Muscle of back (tissue), 3 donors: ENCODE measurements at regions not wholly inside any gene's neighbourhood (a gene's known extent, or its start where the extent isn't known, plus 50 kb on each side); places are given as distances from the start of the nearest gene placed in this dataset.

Experiments used
- DNase-seq, 3 donors: peaks; one replicate each; pipeline versions ENCODE4 v3.0.0 to v3.0.0-alpha.2; 2013

DNA sequence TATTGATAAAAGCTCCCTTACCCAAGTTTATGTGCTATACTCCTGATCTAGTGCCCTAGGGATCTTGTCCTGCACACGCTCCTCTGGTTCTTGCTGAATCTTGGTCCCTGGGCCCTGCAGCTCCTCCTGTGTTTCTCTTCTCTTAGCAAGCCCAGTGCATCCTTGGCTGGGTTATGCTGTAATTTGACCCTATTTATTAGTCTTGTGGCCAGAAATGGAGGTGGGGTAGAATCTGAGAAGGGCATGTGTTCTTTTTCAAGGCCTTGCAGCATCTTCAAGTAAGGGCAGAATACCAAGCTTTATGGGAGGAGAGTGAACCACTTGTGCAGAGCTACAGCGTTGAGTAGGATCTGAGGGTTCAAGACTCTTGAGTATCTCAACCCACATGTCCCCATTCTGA is 366.8 kb downstream of the FAM170A start:
- no peak for DNase-seq

GRCh38 chr5:120007598-120007997 is 378.2 kb downstream of the FAM170A start:
- peak in 2 of 3 donors; percentile 33 to 62 for DNase-seq

DNA sequence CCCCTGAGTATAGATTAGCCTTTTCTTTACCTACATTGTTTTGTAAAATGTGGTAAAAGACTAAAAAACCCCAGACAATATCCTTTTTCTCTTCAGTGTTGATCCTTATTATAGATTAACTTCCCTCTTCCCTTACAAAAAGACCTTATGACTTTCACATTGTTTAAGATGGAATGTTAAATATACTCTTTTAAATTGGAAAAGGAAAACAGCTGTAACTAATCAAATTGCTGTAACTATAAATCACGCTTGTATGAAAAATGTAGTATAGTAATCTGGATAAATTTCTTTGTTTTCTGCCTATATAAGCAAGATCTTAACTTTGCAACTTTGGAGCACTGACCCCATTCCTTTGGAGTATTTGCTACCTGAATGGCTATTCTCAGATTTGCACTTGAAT is 383.1 kb downstream of the FAM170A start:
- DNase-seq = peak in 1 of 3 donors; percentile 21

DNA sequence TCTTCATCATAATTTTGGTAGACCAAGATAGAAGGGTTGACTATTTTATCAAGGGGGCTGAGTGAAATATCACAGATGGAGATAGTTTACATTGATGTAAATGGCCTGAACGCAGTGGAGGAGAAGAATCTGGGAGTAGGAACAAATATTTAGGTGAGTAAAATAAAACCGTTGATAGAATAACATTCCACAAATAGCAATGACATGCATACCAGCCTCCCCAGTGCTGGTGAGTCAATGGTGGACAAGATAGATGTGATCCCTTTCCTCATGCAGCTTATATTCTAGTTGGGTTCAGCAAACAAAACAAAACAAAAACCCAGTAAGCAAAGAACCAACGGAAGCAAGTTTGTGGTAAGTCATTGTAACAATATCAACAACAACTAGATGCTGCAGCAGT is 385.2 kb downstream of the FAM170A start:
- DNase-seq = no peak

- DNase-seq = no peak
These were observed 387.5 kb downstream of the FAM170A start for GRCh38 chr5:120016717-120017382.

DNA sequence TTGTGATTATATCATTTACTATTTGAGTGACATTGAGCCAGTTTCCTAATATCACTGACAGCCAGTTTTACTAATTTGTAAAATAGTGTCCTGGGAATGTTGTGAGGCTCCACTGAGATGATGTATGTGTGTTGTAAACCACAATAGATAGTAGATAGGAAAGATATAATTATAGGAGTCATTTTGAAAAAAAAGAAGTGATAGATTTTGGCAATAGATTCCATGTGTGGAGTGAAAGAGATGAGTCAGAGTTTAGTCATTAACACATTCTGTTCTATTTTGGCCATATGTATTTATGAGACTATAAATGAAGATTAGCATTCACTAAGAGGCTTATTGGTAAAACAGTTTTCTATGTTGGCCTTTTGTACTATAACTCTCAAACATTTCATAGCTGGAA is 388.2 kb downstream of the FAM170A start:
- DNase-seq = peak in 1 of 3 donors; percentile 41

DNA sequence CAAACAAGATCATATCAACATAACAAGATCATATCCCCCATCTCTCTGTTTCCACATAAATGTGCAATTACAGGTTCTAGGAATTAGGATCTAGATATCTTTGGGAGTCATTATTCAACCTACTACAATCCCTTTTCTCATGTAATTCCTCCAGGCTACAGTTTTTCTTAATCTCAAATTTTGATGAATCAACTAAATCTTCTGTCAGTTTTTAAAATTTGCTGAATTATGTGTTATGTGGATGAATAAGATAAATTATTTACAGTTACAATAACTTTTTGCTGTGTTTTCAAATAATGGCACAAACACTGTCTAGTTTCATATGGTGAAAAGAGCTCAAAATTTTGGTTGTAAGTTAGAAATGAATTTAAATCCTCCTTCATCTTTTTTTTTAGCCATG is 405.8 kb downstream of the FAM170A start:
- DNase-seq = no peak

DNA sequence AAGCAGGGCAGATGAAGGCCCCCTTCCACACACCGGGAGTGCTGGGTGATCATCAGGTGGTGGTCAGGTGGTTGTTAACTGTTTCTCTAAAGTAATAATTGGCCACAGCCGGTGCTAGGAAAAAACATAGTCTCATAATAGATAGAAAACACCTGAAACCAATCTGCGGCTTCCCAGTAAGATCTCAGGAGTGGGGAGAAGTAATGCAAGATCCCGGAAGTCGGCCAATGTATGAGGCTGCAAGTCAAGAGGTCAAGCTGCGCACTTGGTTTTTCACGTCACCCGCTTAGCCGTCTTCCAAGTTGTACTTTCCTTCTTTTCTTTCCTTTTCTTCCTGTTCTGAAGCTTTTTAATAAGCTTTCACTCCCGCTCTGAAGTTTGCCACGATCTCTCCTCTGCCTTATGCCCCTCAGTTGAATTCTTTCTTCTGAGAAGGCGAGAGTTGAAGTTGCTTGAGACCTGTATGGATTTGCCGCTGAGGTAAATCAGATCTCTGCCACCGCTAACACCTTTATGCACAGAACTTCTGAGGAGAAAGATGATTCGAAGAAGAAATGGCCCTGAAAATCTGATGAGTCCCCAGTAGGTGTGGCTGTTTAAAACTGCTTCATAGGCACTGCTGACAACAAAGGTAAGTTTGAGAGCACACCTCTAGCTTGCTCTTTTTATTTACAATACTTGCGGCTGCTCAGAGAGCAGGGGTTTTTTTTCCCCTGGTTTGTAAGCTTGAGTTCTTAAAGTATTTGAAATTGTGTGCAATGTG is 406.6 kb downstream of the FAM170A start:
- DNase-seq = no peak

GRCh38 chr5:120037451-120037850 is 408.1 kb downstream of the FAM170A start:
- no peak for DNase-seq

DNA sequence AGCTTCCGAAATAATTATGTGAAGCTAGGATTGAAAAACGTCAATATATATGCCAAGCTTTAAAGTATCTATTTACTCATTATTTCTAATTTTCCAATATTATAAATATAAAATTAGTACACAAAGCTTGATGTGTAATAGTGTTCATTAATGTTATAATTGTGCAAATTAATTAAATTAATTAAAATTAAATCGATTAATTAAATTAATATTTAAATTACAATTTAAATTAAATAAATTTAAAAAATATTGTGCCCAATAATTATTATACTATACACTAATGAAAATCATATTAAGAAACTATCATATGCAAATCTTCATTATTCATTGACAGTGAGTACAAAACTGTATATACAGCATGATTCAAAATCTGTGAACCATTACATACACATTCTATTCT is 409.8 kb downstream of the FAM170A start:
- DNase-seq = no peak

DNA sequence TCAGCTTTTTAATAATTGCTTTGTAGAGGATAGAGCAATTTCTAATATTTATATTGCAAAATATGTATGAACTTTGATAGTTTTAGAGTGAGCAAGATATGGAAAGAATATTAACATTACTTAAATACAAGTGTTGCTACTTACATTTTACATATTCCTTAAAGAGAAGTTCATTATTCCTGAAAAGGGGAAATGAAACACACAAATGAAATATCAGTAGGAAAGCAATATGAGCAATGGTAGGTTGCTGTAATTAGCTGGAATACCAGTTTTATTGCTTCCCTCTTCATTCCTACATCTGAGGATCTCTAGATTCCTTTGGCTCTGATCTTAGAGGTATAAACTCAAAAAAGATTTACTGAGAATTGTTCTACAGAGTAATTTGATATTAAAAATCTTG is 414.1 kb downstream of the FAM170A start:
- DNase-seq = no peak

DNA sequence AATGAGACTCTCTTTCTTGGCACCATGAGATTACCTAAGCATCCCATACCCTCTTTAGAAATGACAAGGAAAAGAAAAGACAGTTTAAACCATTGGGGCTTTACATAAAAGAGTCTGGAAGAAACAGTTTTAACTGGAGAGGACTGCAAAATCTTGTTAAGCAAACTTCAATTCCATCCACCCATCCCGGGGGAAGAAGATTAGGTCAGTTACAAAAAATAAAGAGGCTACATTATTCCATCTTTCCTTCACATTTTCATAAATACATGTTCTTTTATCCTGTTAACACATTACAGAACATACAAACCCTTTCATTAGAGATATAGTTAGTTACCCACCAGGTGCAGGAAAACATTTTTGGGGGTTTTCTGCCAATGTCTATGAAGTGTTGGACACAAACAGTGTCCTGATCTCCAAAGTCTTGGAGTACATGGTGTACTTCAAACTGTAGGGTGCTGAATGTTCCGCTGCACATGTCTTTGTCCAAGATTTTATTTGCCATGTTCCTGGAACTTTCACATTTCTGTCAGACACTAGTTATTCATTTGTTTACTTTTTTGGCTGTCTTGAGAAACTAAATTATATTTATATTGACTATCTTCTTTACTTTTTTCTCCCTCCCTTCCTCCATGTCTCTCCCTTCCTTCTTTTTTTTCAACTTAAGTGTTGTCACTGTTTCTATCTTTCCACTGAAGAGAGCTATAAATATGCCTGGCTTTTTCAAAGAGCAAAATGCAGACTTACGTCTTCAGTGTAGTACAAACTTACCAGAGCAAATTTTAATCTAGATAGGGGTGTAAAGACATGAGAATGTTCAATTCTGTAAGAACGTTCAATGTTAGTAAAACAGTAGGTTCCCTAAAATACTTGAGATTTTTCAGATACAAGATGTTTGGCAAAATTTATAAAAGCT is 410.9 kb upstream of the PRR16 start:
- DNase-seq = no peak

DNA sequence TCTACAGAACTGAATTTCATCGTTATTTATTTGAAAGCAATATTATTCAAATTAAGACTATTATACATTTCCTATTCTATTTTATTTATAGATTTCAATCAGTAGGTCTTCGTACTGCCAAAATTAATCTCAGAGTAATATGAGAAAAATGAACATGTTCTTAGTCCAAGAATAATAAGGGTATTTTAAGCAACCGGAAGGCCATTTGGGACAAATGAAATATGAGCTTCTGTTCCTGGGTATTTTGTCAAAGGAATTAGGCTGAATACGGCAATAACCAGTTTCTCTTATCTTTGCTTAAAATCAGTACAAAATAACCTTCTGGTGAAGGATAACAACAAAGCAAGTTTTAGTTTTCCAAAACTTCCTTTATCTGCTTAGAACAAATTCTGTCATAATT is 410.3 kb upstream of the PRR16 start:
- DNase-seq = no peak

GRCh38 chr5:120055858-120056257 is 408.2 kb upstream of the PRR16 start:
- DNase-seq = peak in 2 of 3 donors; percentile 13 to 19

GRCh38 chr5:120062515-120062917 is 401.6 kb upstream of the PRR16 start:
- DNase-seq = peak in 1 of 3 donors; percentile 22

DNA sequence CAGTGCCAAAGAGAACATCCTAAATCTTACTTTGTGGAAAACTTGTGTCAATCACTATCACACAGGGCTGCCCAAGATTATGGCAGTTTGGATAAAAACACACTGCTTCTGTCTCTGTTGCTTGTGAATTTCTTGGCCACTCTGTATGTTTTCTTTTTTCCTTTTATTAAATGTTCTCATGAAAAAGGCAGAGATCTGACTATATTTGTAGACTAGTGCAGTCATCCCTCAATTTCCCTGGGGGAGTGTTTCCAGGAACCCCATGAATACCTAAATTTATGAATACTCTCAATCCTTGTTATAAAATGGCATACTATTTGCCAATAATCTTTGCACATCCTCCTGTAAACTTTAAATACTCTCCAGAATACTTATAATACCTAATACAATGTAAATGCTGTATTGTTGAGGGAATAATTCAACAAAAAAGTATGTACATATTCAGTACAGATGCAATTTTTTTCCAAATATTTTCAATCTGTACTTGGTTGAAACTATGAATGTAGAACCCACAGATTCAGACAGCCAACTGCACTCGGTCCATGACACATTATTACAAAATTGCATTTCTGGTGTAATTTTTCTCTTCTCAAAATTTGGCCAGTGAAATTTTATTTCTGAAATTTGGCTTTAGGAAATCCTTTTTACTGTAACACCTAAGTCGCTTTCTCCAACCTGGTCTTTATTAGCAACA is 391.9 kb upstream of the PRR16 start:
- DNase-seq = peak in 2 of 3 donors; percentile 14 to 38

GRCh38 chr5:120073722-120074121 is 390.4 kb upstream of the PRR16 start:
- no peak for DNase-seq

DNA sequence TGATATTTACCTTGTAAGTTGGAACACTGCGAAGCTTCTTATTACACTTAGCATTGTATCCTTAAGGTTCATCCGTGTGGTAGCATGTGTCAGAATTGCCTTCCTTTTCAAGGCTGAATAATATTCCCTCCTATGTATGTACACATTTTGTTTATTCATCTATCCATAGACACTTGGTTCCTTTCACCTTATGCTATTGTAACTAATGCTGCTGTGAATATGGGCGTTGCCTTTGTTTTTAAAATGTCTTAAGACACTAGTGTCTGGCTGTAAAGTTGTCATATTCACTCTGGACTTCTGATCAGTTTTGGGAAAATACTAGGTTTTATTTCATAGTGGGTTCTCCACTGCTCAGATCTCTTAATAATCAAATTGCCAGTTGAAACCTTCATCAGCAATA is 383.3 kb upstream of the PRR16 start:
- no peak for DNase-seq

DNA sequence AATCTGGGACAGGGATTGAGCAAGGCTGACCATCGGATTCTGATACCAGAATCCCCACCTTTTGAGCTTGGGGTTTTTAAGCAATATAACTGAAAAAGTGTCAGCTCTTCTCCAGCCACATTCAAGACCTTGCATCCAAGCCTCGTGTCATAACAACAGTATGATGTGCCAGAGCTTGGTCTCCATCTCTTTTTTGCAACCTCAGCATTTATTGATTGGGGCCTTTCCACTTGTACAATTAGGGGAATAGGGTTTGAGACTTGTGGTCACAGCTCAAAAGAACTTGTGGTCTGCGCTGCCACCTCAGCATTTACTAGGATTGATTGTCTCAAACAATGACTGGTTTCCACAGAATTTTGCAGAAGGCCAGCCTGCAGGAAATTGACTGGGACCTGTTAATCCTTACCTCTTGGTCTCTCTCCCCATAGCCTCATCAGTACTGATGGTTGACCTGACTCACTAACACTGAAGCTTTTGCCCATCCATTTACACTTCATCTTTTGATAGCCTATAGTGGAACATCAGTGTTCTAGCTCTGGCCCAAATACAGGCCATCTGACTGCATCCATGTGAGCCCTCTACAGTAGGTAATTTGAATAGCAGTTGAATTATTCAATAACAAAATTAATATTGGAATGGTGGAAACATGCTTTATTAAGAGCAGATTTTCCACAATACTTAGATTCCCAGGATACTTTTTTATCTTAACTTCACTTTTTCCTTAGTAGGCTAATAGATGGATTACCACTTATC is 381.6 kb upstream of the PRR16 start:
- DNase-seq = no peak

- DNase-seq = no peak
These were observed 380.1 kb upstream of the PRR16 start for GRCh38 chr5:120083851-120084542.

GRCh38 chr5:120084543-120084870 is 379.6 kb upstream of the PRR16 start:
- no peak for DNase-seq
